Astrocyte (in vitro differentiated cells and primary cell): ENCODE measurements at regions not wholly inside any gene's neighbourhood (a gene's known extent, or its start where the extent isn't known, plus 50 kb on each side); places are given as distances from the start of the nearest gene placed in this dataset.

Experiments used
- CTCF ChIP-seq: IDR thresholded peaks from 2 replicates; pipeline ENCODE4 v1.5.1; 2011; ENCODE audit warnings: low read depth, mild to moderate bottlenecking, inconsistent platforms, low read length, moderate library complexity; ENCODE audit not compliant: insufficient read depth
- EZH2 ChIP-seq: IDR thresholded peaks from 2 replicates; pipeline ENCODE4 v1.6.1; 2012; ENCODE audit warnings: mild to moderate bottlenecking, low read length, inconsistent platforms; ENCODE audit not compliant: insufficient read depth

GRCh38 chr10:128517167-128517566 is 390.9 kb upstream of the MKI67 start:
- TF ChIP-seq CTCF (no peak), EZH2 (no peak)
